ENCODE measurements at regions not wholly inside any gene's neighbourhood (a gene's known extent, or its start where the extent isn't known, plus 50 kb on each side); places are given as distances from the start of the nearest gene placed in this dataset.

GRCh38 chr9:89972535-89972934 is 367.7 kb downstream of the GADD45G start:
- TF ChIP-seq, protein P1, sequence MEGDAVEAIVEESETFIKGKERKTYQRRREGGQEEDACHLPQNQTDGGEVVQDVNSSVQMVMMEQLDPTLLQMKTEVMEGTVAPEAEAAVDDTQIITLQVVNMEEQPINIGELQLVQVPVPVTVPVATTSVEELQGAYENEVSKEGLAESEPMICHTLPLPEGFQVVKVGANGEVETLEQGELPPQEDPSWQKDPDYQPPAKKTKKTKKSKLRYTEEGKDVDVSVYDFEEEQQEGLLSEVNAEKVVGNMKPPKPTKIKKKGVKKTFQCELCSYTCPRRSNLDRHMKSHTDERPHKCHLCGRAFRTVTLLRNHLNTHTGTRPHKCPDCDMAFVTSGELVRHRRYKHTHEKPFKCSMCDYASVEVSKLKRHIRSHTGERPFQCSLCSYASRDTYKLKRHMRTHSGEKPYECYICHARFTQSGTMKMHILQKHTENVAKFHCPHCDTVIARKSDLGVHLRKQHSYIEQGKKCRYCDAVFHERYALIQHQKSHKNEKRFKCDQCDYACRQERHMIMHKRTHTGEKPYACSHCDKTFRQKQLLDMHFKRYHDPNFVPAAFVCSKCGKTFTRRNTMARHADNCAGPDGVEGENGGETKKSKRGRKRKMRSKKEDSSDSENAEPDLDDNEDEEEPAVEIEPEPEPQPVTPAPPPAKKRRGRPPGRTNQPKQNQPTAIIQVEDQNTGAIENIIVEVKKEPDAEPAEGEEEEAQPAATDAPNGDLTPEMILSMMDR (IDR thresholded peaks at IDR 0.05) = no peak
- TF ChIP-seq POLR2A (IDR thresholded peaks at IDR 0.05) (no peak), POLR2AphosphoS5 (IDR thresholded peaks at IDR 0.05) (no peak)

All from breast epithelium (tissue), 3 donors.